ENCODE measurements at regions not wholly inside any gene's neighbourhood (a gene's known extent, or its start where the extent isn't known, plus 50 kb on each side); places are given as distances from the start of the nearest gene placed in this dataset.

DNA sequence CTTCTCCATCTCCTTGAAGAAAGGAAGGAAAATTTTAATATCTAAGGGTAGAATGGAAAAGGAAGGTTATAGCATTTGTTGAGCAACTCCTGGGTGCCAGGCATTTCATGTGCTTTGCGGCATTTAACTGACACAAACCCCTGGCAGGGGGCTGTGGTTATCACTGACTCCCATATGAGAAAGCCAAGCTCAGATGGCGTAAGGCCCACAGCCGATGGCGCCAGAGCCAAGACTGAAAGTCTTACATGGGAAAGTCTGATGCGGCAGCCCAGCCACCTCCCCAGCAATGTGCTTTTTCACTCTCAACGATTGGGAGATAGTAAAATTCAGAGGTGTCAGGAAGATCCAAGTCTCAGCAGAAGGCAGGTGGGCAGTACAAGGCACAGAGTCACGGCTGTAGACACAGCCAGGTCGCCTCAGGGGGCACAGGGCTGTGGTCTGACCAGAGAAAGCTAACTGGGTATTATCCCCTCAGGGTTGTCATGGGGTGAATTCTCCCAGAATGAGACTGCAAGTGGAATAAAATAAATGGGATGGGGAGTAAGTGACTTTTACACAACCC lies 324.2 kb upstream of the NCKAP5 start (continued):
- TF ChIP-seq LARP7 (IDR thresholded peaks at IDR 0.05) (no peak), ZFP1 (CRISPR knock-in tag; IDR thresholded peaks at IDR 0.05) (no peak), POLR3G (IDR thresholded peaks at IDR 0.05; ENCODE audit: extremely low read depth, insufficient read length, insufficient replicate concordance) (no peak), KAT8 (IDR thresholded peaks at IDR 0.05; ENCODE audit: low read depth) (no peak), EWSR1 (IDR thresholded peaks at IDR 0.05; ENCODE audit: borderline replicate concordance, low read depth, partially characterized antibody) (no peak), NCOA4 (IDR thresholded peaks at IDR 0.05; ENCODE audit: partially characterized antibody) (no peak)
- TF ChIP-seq, protein P1, sequence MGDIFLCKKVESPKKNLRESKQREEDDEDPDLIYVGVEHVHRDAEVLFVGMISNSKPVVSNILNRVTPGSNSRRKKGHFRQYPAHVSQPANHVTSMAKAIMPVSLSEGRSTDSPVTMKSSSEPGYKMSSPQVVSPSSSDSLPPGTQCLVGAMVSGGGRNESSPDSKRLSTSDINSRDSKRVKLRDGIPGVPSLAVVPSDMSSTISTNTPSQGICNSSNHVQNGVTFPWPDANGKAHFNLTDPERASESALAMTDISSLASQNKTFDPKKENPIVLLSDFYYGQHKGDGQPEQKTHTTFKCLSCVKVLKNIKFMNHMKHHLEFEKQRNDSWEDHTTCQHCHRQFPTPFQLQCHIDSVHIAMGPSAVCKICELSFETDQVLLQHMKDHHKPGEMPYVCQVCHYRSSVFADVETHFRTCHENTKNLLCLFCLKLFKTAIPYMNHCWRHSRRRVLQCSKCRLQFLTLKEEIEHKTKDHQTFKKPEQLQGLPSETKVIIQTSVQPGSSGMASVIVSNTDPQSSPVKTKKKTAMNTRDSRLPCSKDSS (IDR thresholded peaks at IDR 0.05; ENCODE audit: low read depth, partially characterized antibody) = no peak
- TF ChIP-seq, protein P2, sequence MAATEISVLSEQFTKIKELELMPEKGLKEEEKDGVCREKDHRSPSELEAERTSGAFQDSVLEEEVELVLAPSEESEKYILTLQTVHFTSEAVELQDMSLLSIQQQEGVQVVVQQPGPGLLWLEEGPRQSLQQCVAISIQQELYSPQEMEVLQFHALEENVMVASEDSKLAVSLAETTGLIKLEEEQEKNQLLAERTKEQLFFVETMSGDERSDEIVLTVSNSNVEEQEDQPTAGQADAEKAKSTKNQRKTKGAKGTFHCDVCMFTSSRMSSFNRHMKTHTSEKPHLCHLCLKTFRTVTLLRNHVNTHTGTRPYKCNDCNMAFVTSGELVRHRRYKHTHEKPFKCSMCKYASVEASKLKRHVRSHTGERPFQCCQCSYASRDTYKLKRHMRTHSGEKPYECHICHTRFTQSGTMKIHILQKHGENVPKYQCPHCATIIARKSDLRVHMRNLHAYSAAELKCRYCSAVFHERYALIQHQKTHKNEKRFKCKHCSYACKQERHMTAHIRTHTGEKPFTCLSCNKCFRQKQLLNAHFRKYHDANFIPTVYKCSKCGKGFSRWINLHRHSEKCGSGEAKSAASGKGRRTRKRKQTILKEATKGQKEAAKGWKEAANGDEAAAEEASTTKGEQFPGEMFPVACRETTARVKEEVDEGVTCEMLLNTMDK (IDR thresholded peaks at IDR 0.05; ENCODE audit: borderline replicate concordance, insufficient read depth, low read depth, low read length, poor library complexity, severe bottlenecking) = no peak
- TF ChIP-seq, protein P3, sequence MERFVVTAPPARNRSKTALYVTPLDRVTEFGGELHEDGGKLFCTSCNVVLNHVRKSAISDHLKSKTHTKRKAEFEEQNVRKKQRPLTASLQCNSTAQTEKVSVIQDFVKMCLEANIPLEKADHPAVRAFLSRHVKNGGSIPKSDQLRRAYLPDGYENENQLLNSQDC (CRISPR knock-in tag; IDR thresholded peaks at IDR 0.05) = no peak
- TF ChIP-seq, protein P4, sequence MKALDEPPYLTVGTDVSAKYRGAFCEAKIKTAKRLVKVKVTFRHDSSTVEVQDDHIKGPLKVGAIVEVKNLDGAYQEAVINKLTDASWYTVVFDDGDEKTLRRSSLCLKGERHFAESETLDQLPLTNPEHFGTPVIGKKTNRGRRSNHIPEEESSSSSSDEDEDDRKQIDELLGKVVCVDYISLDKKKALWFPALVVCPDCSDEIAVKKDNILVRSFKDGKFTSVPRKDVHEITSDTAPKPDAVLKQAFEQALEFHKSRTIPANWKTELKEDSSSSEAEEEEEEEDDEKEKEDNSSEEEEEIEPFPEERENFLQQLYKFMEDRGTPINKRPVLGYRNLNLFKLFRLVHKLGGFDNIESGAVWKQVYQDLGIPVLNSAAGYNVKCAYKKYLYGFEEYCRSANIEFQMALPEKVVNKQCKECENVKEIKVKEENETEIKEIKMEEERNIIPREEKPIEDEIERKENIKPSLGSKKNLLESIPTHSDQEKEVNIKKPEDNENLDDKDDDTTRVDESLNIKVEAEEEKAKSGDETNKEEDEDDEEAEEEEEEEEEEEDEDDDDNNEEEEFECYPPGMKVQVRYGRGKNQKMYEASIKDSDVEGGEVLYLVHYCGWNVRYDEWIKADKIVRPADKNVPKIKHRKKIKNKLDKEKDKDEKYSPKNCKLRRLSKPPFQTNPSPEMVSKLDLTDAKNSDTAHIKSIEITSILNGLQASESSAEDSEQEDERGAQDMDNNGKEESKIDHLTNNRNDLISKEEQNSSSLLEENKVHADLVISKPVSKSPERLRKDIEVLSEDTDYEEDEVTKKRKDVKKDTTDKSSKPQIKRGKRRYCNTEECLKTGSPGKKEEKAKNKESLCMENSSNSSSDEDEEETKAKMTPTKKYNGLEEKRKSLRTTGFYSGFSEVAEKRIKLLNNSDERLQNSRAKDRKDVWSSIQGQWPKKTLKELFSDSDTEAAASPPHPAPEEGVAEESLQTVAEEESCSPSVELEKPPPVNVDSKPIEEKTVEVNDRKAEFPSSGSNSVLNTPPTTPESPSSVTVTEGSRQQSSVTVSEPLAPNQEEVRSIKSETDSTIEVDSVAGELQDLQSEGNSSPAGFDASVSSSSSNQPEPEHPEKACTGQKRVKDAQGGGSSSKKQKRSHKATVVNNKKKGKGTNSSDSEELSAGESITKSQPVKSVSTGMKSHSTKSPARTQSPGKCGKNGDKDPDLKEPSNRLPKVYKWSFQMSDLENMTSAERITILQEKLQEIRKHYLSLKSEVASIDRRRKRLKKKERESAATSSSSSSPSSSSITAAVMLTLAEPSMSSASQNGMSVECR (CRISPR knock-in tag; IDR thresholded peaks at IDR 0.05) = no peak
